Activated CD4-positive, alpha-beta T cell treated with anti-CD3 and anti-CD28 coated beads for 36 hours (primary cell): ENCODE measurements at regions not wholly inside any gene's neighbourhood (a gene's known extent, or its start where the extent isn't known, plus 50 kb on each side); places are given as distances from the start of the nearest gene placed in this dataset.

Experiments used
- ATAC-seq: fragments of 200-7000 bp; cut with Tn5 transposase; one replicate; pipeline ENCODE4 v1.10.0; 2021; ENCODE audit warnings: mild to moderate bottlenecking, moderate library complexity
- CTCF ChIA-PET: fragments of 350-600 bp; sonication (Branson Sonifier 250); formaldehyde crosslinking; loops from one replicate; lab custom pipeline; 2021; ENCODE audit warnings: antibody characterized with exemption; lab: Charles Lee
- POLR2A ChIA-PET: fragments of 350-600 bp; sonication (Branson Sonifier 250); formaldehyde crosslinking; loops from one replicate; lab custom pipeline; 2021; ENCODE audit warnings: antibody characterized with exemption, inconsistent platforms; lab: Charles Lee
- DNase-seq: peaks from one replicate; pipeline ENCODE4 v3.0.0-alpha.2; 2020
- H3K27ac Mint-ChIP-seq: one replicate; pipeline ENCODE4 v1.8.0; 2021; ENCODE audit warnings: mixed read lengths
- H3K27me3 Mint-ChIP-seq: one replicate; pipeline ENCODE4 v1.8.0; 2021; ENCODE audit warnings: mixed read lengths
- H3K36me3 Mint-ChIP-seq: one replicate; pipeline ENCODE4 v1.8.0; 2021; ENCODE audit warnings: low read depth, mixed read lengths
- H3K4me1 Mint-ChIP-seq: one replicate; pipeline ENCODE4 v1.8.0; 2021; ENCODE audit warnings: mixed read lengths
- H3K4me3 Mint-ChIP-seq: one replicate; pipeline ENCODE4 v1.8.0; 2021; ENCODE audit warnings: mild to moderate bottlenecking, moderate library complexity, mixed read lengths
- H3K9me3 Mint-ChIP-seq: one replicate; pipeline ENCODE4 v1.8.0; 2021; ENCODE audit warnings: low read depth, mixed read lengths
- intact Hi-C, 2 experiments: fragments of 100-400 bp; cut with DNase I in 1 of 2; cut with micrococcal nuclease in 1 of 2; formaldehyde crosslinking; loops; one replicate each; pipeline versions ENCODE4 v1.14.2 to v1.15.1; 2022 to 2024; cut with DNase I, micrococcal nuclease

GRCh38 chr16:55189682-55190636 lies 134.0 kb upstream of the IRX6 start:
- H3K4me3 Mint-ChIP-seq: no peak overlapping the region
- ATAC-seq (no peak), DNase-seq (no peak)
- ChIA-PET CTCF (interaction anchor here (0.9 kb wide), 1 partner anchor 139 kb away, joined by 3 read pairs; no protein-coding TSS in a partner anchor), POLR2A (no interaction called here)
- H3K27me3 Mint-ChIP-seq: peaks cover 11% of the 10 kb centered on the region
- no peaks in the 10 kb centered on the region for H3K4me1 Mint-ChIP-seq
- intact Hi-C loops: no loop called here
- H3K36me3 Mint-ChIP-seq: no peaks in the 10 kb centered on the region
- H3K9me3 Mint-ChIP-seq: no peaks in the 10 kb centered on the region
- no peak overlapping the region for H3K27ac Mint-ChIP-seq

- no peak for ATAC-seq
- no peaks in the 10 kb centered on the region for H3K36me3 Mint-ChIP-seq
- POLR2A ChIA-PET: no interaction called here
- CTCF ChIA-PET: no interaction called here
- intact Hi-C loops: no loop called here
- DNase-seq: no peak
- H3K4me1 Mint-ChIP-seq: no peaks in the 10 kb centered on the region
- no peak overlapping the region for H3K4me3 Mint-ChIP-seq
- H3K9me3 Mint-ChIP-seq: no peaks in the 10 kb centered on the region
- H3K27ac Mint-ChIP-seq: no peak overlapping the region
- peaks cover 11% of the 10 kb centered on the region for H3K27me3 Mint-ChIP-seq
These were observed 131.3 kb upstream of the IRX6 start for GRCh38 chr16:55192734-55193133.

- DNase-seq (no peak), ATAC-seq (no peak)
- H3K9me3 Mint-ChIP-seq: no peaks in the 10 kb centered on the region
- H3K4me1 Mint-ChIP-seq: no peaks in the 10 kb centered on the region
- no peaks in the 10 kb centered on the region for H3K36me3 Mint-ChIP-seq
- H3K27ac Mint-ChIP-seq: no peak overlapping the region
- peaks cover 2% of the 10 kb centered on the region for H3K27me3 Mint-ChIP-seq
- no peak overlapping the region for H3K4me3 Mint-ChIP-seq
- intact Hi-C loops: no loop called here
- ChIA-PET POLR2A (interaction anchor here (0.6 kb wide), 1 partner anchor 102 kb away, joined by 4 read pairs; no protein-coding TSS in a partner anchor), CTCF (no interaction called here)
These were observed 120.4 kb upstream of the IRX6 start for GRCh38 chr16:55203570-55203969.

- ChIA-PET CTCF (no interaction called here), POLR2A (no interaction called here)
- no peak overlapping the region for H3K4me3 Mint-ChIP-seq
- DNase-seq (no peak), ATAC-seq (no peak)
- no peaks in the 10 kb centered on the region for H3K4me1 Mint-ChIP-seq
- H3K36me3 Mint-ChIP-seq: no peaks in the 10 kb centered on the region
- H3K27ac Mint-ChIP-seq: no peak overlapping the region
- intact Hi-C loops: no loop called here
- H3K27me3 Mint-ChIP-seq: peaks cover 2% of the 10 kb centered on the region
- H3K9me3 Mint-ChIP-seq: no peaks in the 10 kb centered on the region
These were observed 119.9 kb upstream of the IRX6 start for GRCh38 chr16:55204069-55204468.

- no peaks in the 10 kb centered on the region for H3K36me3 Mint-ChIP-seq
- ChIA-PET POLR2A (no interaction called here), CTCF (interaction anchor here (0.8 kb wide), 1 partner anchor 323 kb away, joined by 3 read pairs; no protein-coding TSS in a partner anchor)
- no peaks in the 10 kb centered on the region for H3K9me3 Mint-ChIP-seq
- peaks cover 2% of the 10 kb centered on the region for H3K27me3 Mint-ChIP-seq
- H3K4me3 Mint-ChIP-seq: no peak overlapping the region
- ATAC-seq (no peak), DNase-seq (no peak)
- intact Hi-C loops: no loop called here
- H3K27ac Mint-ChIP-seq: no peak overlapping the region
- no peaks in the 10 kb centered on the region for H3K4me1 Mint-ChIP-seq
These were observed 119.1 kb upstream of the IRX6 start for GRCh38 chr16:55204923-55205322.

- H3K4me1 Mint-ChIP-seq: no peaks in the 10 kb centered on the region
- H3K9me3 Mint-ChIP-seq: no peaks in the 10 kb centered on the region
These were observed 116.1 kb upstream of the IRX6 start for GRCh38 chr16:55207693-55208428.

GRCh38 chr16:55209626-55210025 lies 114.4 kb upstream of the IRX6 start:
- Mint-ChIP-seq H3K27me3 (no peaks in the 10 kb centered on the region), H3K4me3 (no peak overlapping the region), H3K36me3 (no peaks in the 10 kb centered on the region), H3K27ac (no peak overlapping the region), H3K9me3 (no peaks in the 10 kb centered on the region), H3K4me1 (no peaks in the 10 kb centered on the region)
- ChIA-PET CTCF (no interaction called here), POLR2A (no interaction called here)
- no peak for ATAC-seq
- no peak for DNase-seq
- intact Hi-C loops: no loop called here

More at GRCh38 chr16:55207693-55208428, 116.1 kb upstream of the IRX6 start:
- intact Hi-C loops: no loop called here
- ATAC-seq (no peak), DNase-seq (no peak)
- no peaks in the 10 kb centered on the region for H3K27me3 Mint-ChIP-seq
- no peak overlapping the region for H3K4me3 Mint-ChIP-seq
- POLR2A ChIA-PET: no interaction called here
- no peaks in the 10 kb centered on the region for H3K36me3 Mint-ChIP-seq
- CTCF ChIA-PET: interaction anchor here (0.6 to 0.8 kb wide), 2 partner anchors 136 to 223 kb away, joined by 3 to 4 read pairs; no protein-coding TSS in a partner anchor
- no peak overlapping the region for H3K27ac Mint-ChIP-seq

- DNase-seq (no peak), ATAC-seq (no peak)
- H3K9me3 Mint-ChIP-seq: no peaks in the 10 kb centered on the region
- intact Hi-C loops: no loop called here
- no peaks in the 10 kb centered on the region for H3K27me3 Mint-ChIP-seq
- ChIA-PET CTCF (interaction anchor here (0.8 kb wide), 1 partner anchor 168 kb away, joined by 4 read pairs; no protein-coding TSS in a partner anchor), POLR2A (no interaction called here)
- no peak overlapping the region for H3K27ac Mint-ChIP-seq
- H3K4me1 Mint-ChIP-seq: no peaks in the 10 kb centered on the region
- H3K36me3 Mint-ChIP-seq: no peaks in the 10 kb centered on the region
- H3K4me3 Mint-ChIP-seq: no peak overlapping the region
These were observed 111.2 kb upstream of the IRX6 start for GRCh38 chr16:55212791-55213190.

- no peaks in the 10 kb centered on the region for H3K36me3 Mint-ChIP-seq
- no peaks in the 10 kb centered on the region for H3K27me3 Mint-ChIP-seq
- ChIA-PET CTCF (no interaction called here), POLR2A (no interaction called here)
- DNase-seq: no peak
- H3K4me3 Mint-ChIP-seq: no peak overlapping the region
- intact Hi-C loops: no loop called here
- ATAC-seq: no peak
- no peak overlapping the region for H3K27ac Mint-ChIP-seq
- no peaks in the 10 kb centered on the region for H3K4me1 Mint-ChIP-seq
- H3K9me3 Mint-ChIP-seq: no peaks in the 10 kb centered on the region
These were observed 109.6 kb upstream of the IRX6 start for GRCh38 chr16:55214412-55214811.

GRCh38 chr16:55214974-55215494 lies 109.0 kb upstream of the IRX6 start:
- ChIA-PET CTCF (no interaction called here), POLR2A (no interaction called here)
- H3K27me3 Mint-ChIP-seq: no peaks in the 10 kb centered on the region
- ATAC-seq (no peak), DNase-seq (no peak)
- H3K9me3 Mint-ChIP-seq: no peaks in the 10 kb centered on the region
- H3K4me1 Mint-ChIP-seq: no peaks in the 10 kb centered on the region
- no peaks in the 10 kb centered on the region for H3K36me3 Mint-ChIP-seq
- H3K4me3 Mint-ChIP-seq: no peak overlapping the region
- intact Hi-C loops: no loop called here
- H3K27ac Mint-ChIP-seq: no peak overlapping the region

- no peak overlapping the region for H3K4me3 Mint-ChIP-seq
- POLR2A ChIA-PET: no interaction called here
- CTCF ChIA-PET: no interaction called here
- intact Hi-C loops: no loop called here
- no peaks in the 10 kb centered on the region for H3K9me3 Mint-ChIP-seq
- H3K36me3 Mint-ChIP-seq: no peaks in the 10 kb centered on the region
- H3K4me1 Mint-ChIP-seq: no peaks in the 10 kb centered on the region
- peaks cover 1% of the 10 kb centered on the region for H3K27me3 Mint-ChIP-seq
- ATAC-seq: no peak
- DNase-seq: no peak
- no peak overlapping the region for H3K27ac Mint-ChIP-seq
These were observed 106.6 kb upstream of the IRX6 start for GRCh38 chr16:55217392-55217791.
